HG02571 (cell line): ENCODE measurements at regions not wholly inside any gene's neighbourhood (a gene's known extent, or its start where the extent isn't known, plus 50 kb on each side); places are given as distances from the start of the nearest gene placed in this dataset.
"Not testable (repeated sequence)": the region's sequence is repeated elsewhere in the genome, so short reads cannot be mapped to it uniquely, and the experiment has no call there.

Source experiments
- ATAC-seq: cut with Tn5 transposase; IDR thresholded peaks from one replicate; pipeline ENCODE4 v1.9.1; 2021; ENCODE audit warnings: mild to moderate bottlenecking, moderate library complexity; ENCODE audit not compliant: unreplicated experiment

DNA sequence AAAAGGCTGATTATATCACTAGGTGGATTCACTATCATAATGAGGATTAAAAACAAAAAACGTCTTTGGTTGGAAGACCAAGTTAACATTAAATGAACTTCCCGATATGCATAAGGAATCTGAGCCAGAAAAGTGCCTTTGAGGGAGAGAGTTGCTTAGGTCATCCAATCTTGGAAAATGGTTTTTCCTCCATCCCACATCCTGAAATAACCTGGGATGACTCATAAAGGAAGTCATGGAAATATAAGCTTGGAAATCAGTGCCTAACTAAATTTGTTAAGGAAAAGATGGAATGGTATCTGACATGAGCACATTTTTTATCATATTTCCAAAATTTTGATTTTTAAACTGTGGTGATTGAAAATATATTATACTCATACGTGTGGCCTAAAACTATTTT is 66.0 kb downstream of the KBTBD8 start:
- ATAC-seq: no peak

DNA sequence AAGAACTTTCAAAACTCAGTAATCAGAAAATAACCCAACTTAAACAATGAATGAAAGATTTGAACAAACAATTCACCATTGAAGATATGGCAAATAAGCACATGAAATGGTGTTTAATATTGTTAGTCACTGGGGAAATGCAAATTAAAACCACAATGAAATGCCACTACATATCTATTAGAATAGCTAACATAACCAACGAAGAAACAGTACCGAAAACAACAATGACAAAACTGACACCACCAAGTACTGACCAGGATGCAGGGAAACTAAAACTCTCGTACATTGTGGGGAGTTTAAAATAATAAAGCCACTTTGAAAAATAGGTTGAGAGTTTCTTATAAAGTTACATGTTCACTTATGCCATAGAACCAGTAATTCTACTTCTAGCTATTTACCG is 69.1 kb downstream of the KBTBD8 start:
- peak; percentile 82 for ATAC-seq

DNA sequence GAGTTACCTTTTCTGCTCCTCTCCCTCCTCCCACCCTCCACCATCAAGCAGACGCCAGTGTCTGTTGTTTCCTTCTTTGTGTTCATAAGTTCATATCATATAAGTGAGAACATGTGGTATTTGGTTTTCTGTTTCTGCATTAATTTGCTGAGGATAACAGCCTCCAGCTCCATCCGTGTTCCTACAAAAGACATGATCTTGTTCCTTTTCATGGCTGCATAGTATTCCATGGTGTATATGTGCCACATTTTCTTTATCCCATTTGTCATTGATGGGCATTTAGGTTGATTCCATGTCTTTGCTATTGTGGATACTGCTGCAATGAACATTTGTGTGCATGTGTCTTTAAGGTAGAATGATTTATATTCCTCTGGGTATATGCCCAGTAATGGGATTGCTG is 74.5 kb downstream of the KBTBD8 start:
- ATAC-seq: not testable (repeated sequence)

DNA sequence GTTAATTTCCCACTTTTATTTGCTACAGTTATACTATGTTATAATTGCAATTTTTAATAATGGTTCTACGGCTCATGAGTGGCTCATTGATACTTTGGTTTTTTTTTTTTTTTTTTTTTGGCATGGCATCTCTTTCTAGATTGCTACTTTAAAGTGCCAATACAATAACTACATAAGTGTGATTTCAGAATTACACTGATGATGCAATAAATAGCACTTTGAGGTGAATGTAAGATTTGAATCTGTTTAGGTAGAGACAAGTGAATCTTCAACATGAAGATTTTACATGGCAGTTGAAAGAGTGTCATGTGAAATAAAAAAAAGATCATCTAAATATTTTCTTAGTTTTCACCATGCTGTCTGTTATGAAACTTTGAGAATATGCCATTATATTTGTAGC is 75.7 kb downstream of the KBTBD8 start:
- ATAC-seq: no peak

DNA sequence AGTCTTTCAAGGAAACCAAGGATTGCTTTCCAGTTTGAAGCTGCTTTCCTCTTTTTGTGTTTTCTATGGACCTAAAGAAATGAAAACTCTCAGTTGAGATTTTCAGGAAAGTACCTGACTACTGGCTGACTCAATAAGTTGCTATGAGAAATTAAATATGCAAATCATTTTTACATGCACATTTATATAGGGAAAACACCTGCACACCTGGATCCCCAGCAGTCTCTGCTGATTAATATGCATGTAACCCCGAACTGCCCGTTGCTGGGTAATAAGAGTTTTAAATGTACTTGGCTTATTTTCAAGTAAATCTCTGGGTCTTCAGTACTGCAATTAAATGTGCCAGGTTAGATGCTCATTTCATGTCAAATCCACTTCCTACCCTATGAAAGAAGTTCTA is 77.2 kb downstream of the KBTBD8 start:
- no peak for ATAC-seq

DNA sequence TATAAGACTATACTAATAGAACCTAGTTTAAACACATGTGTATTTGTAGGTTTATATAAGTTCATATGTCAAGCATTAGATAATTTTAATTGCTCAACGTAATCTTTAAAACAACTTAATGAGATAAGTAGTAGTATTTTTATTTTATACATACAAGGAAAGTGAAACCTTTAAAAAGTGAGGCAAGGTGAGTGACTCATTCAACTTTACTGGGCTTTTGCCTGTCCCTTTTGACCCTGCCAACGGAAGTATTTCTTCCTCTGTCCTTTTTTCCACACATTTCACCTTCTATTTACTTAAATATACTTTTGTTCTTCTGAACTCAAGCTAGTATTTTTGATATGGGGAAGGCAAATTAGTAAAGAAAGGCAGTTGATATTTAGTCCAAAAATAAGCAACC is 78.5 kb downstream of the KBTBD8 start:
- no peak for ATAC-seq

DNA sequence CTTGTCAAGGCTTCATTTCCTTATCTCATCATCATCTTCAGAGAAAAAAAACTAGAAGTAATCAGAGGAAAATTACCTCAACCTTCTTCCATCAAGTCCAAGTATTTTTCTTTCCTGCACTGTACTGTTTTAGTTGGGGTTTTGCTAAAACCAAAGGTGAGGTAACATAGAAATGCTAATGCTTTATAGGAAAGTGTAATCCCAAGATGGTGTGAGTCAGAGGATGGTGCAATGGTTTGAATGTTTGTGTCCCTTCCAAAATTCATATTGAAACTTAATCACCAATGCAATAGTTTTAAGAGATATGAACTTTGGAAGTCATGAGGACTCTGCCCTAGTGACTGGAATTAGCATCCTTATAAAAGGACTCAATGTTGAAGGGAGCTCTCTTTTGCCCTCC is 79.5 kb downstream of the KBTBD8 start:
- no peak for ATAC-seq

DNA sequence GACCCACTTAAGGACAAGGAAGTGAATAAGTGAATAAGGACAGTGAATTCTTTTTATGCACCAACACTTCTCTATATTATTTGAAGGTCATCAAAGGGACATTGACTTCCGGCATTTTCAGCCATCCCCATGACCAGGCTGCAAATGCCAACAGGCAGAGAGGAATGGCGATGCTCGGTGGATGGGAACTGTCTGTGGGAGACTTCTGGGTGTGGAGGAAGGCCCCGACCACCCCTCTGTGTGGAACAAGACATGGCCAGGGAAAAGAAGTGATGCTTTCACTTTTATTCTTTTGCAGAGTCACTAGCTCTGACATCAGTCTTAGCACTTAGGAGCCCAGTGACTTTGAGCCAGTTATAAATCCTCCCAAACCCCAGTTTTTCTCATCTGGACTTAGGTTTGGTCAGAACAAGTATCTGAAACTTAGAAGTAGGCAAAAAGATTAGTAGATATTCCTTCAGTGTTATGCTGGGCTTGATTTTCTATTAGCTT is 84.5 kb downstream of the KBTBD8 start:
- ATAC-seq: no peak

DNA sequence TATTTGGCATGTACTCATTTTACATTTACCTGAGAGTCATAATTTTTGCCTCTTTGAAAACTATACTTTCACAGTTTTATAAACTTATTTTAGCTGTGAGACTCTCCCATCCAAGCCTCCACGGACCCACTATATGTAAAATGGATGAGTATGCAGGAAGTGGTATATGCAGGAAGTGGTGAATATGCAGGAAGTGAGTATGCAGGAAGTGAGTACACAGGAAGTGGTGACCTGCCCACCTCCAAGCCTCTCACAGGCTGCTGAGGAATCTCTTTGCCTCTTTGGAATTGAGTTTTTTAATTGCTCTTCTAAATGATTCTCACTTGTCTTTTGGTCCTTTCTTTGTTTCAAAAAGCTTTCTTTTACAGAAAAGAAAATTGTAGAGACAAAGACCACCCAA is 85.2 kb downstream of the KBTBD8 start:
- no peak for ATAC-seq

DNA sequence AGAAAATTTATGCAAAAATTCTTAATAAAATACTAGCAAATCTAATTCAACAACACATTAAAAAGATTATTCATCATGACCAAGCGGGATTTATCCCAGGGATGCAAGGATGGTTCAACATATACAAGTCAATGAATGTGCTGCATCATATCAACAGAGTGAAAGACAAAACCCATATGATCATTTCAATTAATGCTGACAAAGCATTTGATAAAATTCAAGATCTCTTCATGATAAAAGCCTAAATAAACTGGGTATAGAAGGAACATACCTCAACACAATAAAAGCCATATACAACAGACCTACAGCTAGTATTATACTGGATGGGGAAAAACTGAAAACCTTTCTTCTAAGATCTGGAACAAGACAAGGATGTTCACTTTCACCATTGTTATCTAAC is 89.7 kb downstream of the KBTBD8 start:
- no peak for ATAC-seq

DNA sequence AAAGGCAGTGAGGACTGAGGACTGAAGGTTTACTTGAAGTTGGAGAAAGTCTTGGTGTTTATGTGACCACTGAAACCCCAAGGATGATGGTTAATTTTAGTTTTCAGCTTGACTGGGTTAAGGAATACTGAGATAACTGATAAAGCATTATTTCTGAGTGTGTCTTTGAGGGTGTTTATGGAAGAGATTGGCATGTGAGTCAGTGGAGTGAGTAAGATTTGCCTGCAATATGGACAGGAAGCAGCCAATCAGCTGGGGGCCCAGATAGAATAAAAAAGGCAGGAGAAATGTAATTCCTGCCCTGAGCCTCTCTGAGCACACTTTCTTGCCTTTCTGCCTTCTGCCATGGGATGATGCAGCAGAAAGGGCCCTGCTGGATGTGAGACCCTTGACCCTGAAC is 92.4 kb downstream of the KBTBD8 start:
- ATAC-seq: no peak

DNA sequence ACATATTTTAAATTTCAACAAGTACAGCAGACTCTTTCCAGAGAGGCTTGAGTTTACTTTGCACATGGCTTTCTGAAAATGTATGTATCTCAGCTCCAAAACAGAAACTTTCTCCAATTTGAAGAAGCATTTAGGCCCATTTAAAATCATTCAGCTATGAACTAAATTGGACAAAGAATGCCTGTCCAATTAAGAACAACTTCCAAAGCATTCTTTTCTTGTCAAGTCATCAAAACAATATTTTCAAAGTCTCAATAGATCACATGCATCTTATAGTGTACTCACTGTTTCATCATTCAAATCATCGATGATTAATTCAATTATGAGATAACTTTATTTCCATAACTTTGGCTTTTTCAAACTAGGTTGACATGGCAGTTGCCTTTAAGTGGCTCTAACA is 95.2 kb downstream of the KBTBD8 start:
- ATAC-seq: no peak

DNA sequence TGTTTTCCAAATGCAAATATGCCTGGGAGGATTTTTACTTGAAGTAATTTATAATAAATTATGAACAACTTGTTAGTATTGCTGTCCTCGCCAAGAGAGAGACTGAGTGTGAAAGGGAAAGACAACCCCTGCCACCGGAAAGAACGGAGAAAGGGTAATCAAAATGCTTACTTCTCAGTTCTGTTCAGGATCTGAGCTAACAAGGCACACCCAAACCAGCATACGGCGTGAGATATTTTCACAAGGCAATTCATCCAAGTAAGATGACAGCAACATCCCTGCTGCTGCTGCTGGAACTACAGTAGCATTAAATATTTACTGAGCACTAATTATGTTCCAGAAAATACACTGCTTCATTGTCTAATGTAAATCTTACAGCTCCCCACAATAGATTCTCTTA is 96.1 kb downstream of the KBTBD8 start:
- ATAC-seq: no peak

DNA sequence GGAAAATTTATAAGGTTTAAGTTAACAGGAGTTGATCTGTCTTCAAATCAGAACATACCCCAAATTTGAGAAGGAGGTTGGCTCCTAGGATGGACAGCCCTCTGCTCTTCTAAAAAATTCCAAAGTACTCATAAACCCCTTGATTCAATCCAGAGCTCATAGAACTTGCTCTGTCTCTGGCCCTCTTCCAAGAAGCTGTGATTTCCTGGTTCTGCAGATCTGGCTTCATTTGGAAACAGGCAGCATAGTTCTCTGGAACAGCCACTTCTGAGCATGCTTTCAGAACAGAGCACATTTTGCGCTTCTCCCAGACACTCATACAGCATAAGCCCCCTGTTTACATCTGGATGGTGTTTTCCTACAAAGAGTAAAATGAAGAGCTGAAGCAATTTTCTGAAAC is 96.7 kb downstream of the KBTBD8 start:
- ATAC-seq: no peak

DNA sequence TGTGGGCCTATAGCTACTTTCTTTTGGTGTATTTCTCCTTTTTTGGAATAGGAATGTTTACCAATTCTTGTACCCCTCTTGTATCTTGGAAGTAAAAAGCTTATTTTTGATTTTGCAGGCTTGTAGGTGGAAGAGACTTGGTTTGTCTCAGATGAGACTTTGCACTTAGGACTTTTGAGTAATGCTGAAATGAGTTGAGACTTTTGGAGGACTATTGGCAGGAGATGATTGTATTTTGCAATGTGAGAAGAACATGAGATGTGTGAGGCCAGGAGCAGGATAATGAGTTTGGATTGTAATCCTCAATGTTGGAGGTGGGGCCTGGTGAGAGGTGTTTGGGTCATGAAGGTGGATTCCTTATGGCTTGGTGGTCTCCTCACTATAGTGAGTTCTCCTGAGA is 106.3 kb downstream of the KBTBD8 start:
- no peak for ATAC-seq

DNA sequence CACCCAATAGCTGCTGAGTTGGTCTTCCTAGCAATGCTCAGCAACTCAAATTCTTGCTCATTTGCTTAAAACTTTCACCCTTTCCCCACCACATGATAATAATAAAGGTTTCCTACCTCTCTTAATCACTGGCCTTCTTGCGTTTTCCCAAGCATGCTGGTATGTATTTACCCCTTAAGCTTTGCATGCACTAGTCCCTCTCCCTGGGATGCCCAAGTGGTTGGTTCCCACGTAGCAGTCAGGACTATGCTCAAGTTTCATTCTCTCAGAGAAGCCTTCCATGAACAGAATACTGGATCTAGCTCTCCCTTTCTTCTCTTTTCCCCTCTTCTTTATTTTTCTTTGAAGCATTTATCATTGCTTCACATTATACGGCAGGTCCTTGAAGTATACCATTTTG is 108.8 kb downstream of the KBTBD8 start:
- ATAC-seq: no peak

DNA sequence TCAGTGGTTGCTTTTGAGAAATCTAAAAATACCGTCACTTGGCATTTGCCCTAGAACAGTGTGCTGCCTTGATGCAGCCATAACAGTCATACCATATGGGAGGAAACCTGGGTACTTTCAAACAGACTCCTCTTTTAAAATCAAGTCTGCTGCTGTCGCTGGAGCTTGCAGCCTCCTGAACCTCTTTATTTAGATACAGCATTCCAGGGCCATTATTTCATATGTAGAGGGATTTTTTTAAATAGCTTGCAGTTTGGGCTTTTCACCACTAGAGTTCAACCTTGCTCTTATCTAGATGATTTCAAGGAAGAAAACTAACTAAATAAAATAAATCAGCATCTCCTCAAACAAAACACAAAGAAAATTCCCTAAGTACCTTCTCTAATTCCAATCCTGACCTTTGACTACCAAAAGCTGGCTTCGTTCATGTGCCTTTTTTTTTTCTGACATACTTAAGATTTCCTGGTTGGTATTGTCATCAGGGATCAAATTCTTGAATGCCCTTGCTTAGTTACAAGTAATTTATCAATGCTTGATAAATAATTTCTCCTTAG is 111.6 kb downstream of the KBTBD8 start:
- ATAC-seq: no peak

DNA sequence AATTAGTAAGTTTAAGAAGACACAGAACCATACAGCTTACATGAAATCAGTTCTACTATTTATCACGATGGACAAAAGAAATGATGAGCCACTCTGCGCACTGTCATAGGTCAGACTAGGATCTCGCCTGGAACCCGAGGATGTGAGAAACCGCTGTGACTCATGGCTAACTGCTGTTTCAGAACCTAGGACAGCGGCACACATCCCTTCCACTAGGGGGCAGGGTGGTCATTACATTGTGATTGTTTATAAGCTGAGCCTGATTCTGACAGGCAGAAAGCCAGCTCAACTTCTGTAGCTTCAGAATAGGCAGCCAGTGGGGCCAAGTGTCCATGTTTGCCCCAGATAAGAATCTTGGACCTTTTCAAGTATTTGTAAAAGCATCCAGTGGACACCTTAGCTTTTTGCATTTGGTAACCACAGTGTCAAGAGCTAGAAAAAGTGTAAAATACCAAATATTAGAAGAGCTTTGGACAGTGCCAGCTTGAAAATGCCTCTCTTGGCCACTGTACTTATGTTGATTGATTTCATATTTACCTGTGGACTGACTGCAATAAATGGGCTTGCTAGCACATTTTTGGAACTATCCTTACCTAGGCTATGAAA is 115.8 kb downstream of the KBTBD8 start:
- peak; percentile 99 for ATAC-seq

DNA sequence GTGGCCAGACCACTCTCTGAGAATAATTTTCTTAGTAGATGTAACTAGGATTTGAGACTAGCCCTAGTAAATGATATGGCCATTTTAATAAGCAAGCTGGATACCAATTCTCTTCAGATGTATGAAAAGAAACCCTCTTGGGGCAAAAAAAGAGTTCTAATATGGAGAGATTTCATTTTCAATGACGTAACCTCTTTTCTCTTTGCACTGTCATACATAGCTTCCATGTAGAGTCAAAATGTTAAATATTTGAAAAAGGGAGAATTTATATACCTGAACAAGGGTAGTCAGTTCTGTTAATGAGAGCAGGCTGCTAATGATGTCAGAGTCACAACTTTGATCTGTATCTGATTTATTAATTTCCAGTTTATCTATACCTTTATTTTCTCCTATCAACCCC is 120.0 kb downstream of the KBTBD8 start:
- no peak for ATAC-seq

DNA sequence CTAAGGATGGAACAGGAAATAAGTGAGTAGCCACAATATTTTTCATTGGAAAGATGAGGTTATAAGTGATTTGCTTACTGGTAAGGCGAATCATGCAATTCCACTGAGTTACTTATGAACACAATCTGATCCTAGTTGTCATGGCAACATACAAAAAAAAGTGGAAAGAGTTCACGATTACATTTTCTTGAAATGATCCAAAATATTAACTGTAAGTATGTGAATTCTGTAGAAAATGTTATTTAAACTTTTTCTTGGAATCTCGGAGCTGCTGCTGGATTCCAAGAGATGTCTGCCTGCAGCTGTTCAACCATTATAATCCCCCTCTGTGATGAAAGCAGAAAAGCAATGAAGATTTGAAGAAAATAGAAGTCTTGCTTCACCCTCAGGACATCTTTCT is 120.5 kb downstream of the KBTBD8 start:
- ATAC-seq: no peak

DNA sequence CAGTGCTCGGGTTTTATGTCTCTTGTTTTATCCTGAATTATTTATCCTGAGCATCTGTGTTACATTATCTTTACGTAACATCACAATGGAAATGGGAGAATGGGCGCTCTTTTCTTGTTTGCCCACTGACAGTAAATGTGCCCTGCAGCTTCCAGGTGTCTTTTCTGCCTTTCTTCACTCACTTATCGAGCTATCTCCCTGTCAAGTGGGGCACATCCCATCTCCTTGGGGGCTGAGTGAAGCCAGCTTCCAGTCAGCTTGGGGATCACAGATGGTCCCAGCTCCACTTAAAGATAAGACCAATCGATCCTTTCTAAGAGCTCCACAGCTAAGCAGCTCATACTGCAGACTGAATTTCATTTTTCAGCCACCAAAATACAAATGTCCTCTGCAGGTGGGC is 125.8 kb downstream of the KBTBD8 start:
- ATAC-seq: no peak

DNA sequence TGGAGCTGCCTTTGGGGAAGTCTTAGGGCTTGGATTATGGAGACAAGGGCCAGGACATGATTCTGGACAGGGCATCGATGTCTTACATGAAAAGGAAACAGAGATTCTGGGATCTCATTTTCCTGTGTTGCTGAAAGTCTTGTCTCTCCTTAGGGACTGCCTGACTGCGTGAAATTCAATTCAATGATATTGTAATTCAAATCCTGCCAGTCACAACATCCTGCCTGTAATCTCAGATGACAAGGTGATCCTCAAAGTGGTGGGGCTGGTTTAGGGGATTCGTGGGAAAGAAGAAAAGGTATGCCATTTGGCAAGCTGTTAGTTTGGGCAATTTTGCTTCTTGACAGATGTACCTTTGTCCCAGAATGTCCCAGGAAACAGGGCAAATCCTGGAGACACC is 129.1 kb downstream of the KBTBD8 start:
- ATAC-seq: no peak

DNA sequence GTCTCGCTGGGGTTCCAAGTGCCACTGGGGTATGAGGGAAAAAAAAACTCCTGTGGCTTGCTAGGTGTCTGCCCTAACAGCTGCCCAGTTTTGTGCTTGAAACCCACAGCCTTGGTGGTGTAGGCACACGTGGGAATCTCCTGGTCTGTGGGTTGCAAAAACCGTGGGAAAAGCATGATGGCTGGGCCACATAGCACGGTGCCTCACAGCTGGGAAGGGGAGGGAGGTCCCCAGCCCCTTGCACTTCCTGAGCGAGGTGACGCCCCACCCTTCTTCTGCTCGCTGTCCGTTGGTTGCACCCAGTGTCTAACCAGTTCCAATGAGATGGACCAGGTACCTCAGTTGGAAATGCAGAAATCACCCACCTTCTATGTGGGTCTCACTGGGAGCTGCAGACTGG is 144.3 kb downstream of the KBTBD8 start:
- no peak for ATAC-seq
